T-helper 2 cell treated with Interferon-gamma antibody and Interleukin-4, amounts not matched to agents 5 μg/mL and 100 μg/mL, for 36 hours (primary cell): ENCODE measurements at regions not wholly inside any gene's neighbourhood (a gene's known extent, or its start where the extent isn't known, plus 50 kb on each side); places are given as distances from the start of the nearest gene placed in this dataset.

Source experiments
- DNase-seq: peaks from one replicate; pipeline ENCODE4 v3.0.0; 2021; ENCODE audit warnings: low spot score
- H3K27ac Mint-ChIP-seq: one replicate; pipeline ENCODE4 v1.8.0; 2021; ENCODE audit warnings: mild to moderate bottlenecking, mixed read lengths
- H3K27me3 Mint-ChIP-seq: one replicate; pipeline ENCODE4 v1.8.0; 2021; ENCODE audit warnings: low read depth, mixed read lengths
- H3K36me3 Mint-ChIP-seq: one replicate; pipeline ENCODE4 v1.8.0; 2021; ENCODE audit warnings: low read depth, mixed read lengths
- H3K4me1 Mint-ChIP-seq: one replicate; pipeline ENCODE4 v1.8.0; 2021; ENCODE audit warnings: low read depth, mixed read lengths
- H3K4me3 Mint-ChIP-seq: one replicate; pipeline ENCODE4 v1.8.0; 2022; ENCODE audit warnings: mild to moderate bottlenecking, moderate library complexity, mixed read lengths
- H3K9me3 Mint-ChIP-seq: one replicate; pipeline ENCODE4 v1.8.0; 2021; ENCODE audit warnings: mixed read lengths

- Mint-ChIP-seq H3K4me3 (no peak overlapping the region), H3K9me3 (no peaks in the 10 kb centered on the region), H3K27me3 (peaks cover 33% of the 10 kb centered on the region), H3K4me1 (peaks cover 5% of the 10 kb centered on the region), H3K36me3 (no peaks in the 10 kb centered on the region), H3K27ac (no peak overlapping the region)
- no peak for DNase-seq
Observed at GRCh38 chr20:21570285-21570992, 56.6 kb upstream of the NKX2-2 start.

GRCh38 chr20:21569586-21569985 lies 55.7 kb upstream of the NKX2-2 start:
- no peak for DNase-seq
- no peaks in the 10 kb centered on the region for H3K36me3 Mint-ChIP-seq
- H3K4me1 Mint-ChIP-seq = peaks cover 5% of the 10 kb centered on the region
- no peak overlapping the region for H3K4me3 Mint-ChIP-seq
- H3K27ac Mint-ChIP-seq = no peak overlapping the region
- H3K27me3 Mint-ChIP-seq = peaks cover 33% of the 10 kb centered on the region
- no peaks in the 10 kb centered on the region for H3K9me3 Mint-ChIP-seq

GRCh38 chr20:21564127-21564773 lies 50.4 kb upstream of the NKX2-2 start:
- H3K4me3 Mint-ChIP-seq = no peak overlapping the region
- no peaks in the 10 kb centered on the region for H3K9me3 Mint-ChIP-seq
- H3K27me3 Mint-ChIP-seq = peaks cover 24% of the 10 kb centered on the region
- no peak for DNase-seq
- no peaks in the 10 kb centered on the region for H3K36me3 Mint-ChIP-seq
- H3K27ac Mint-ChIP-seq = no peak overlapping the region
- peaks cover 4% of the 10 kb centered on the region for H3K4me1 Mint-ChIP-seq
